Effector CD4-positive, alpha-beta T cell (primary cell): ENCODE measurements at regions not wholly inside any gene's neighbourhood (a gene's known extent, or its start where the extent isn't known, plus 50 kb on each side); places are given as distances from the start of the nearest gene placed in this dataset.
"Not testable (repeated sequence)": the region's sequence is repeated elsewhere in the genome, so short reads cannot be mapped to it uniquely, and the experiment has no call there.

Experiments
- DNase-seq: peaks from one replicate; pipeline ENCODE4 v3.0.0-alpha.2; 2020

GRCh38 chr13:107643615-107644014 is 571.7 kb downstream of the LIG4 start:
- no peak for DNase-seq

- no peak for DNase-seq
Measured at GRCh38 chr13:107642831-107643230, 572.5 kb downstream of the LIG4 start.

- DNase-seq: no peak
Measured at GRCh38 chr13:107641574-107641973, 573.8 kb downstream of the LIG4 start.

- DNase-seq: no peak
Measured at GRCh38 chr13:107625648-107626047, 589.7 kb downstream of the LIG4 start.

- DNase-seq: no peak
Measured at GRCh38 chr13:107617527-107617926, 597.8 kb downstream of the LIG4 start.

- DNase-seq: no peak
Measured at GRCh38 chr13:107612376-107612775, 603.0 kb downstream of the LIG4 start.

- no peak for DNase-seq
Measured at GRCh38 chr13:107608736-107609135, 606.6 kb downstream of the LIG4 start.

- no peak for DNase-seq
Measured at GRCh38 chr13:107600971-107601370, 614.4 kb downstream of the LIG4 start.

GRCh38 chr13:107596306-107596705 is 619.0 kb downstream of the LIG4 start:
- DNase-seq: not testable (repeated sequence)

- no peak for DNase-seq
Measured at GRCh38 chr13:107590556-107590955, 624.8 kb downstream of the LIG4 start.

GRCh38 chr13:107587681-107588080 is 627.7 kb downstream of the LIG4 start:
- no peak for DNase-seq

GRCh38 chr13:107586216-107586615 is 629.1 kb downstream of the LIG4 start:
- no peak for DNase-seq

- no peak for DNase-seq
Measured at GRCh38 chr13:107585469-107586180, 629.7 kb downstream of the LIG4 start.

GRCh38 chr13:107582171-107582570 is 633.2 kb downstream of the LIG4 start:
- no peak for DNase-seq

- DNase-seq: no peak
Measured at GRCh38 chr13:107580741-107581412, 634.5 kb downstream of the LIG4 start.

- DNase-seq: no peak
Measured at GRCh38 chr13:107576430-107576829, 638.9 kb downstream of the LIG4 start.

- no peak for DNase-seq
Measured at GRCh38 chr13:107574517-107575210, 640.7 kb downstream of the LIG4 start.

GRCh38 chr13:107573184-107573583 is 642.2 kb downstream of the LIG4 start:
- no peak for DNase-seq

- no peak for DNase-seq
Measured at GRCh38 chr13:107572156-107572555, 643.2 kb downstream of the LIG4 start.

- DNase-seq: no peak
Measured at GRCh38 chr13:107568181-107568580, 647.2 kb downstream of the LIG4 start.

GRCh38 chr13:107563099-107563925 is 652.0 kb downstream of the LIG4 start:
- no peak for DNase-seq

- no peak for DNase-seq
Measured at GRCh38 chr13:107562203-107562602, 653.1 kb downstream of the LIG4 start.

- DNase-seq: no peak
Measured at GRCh38 chr13:107554460-107554859, 660.9 kb downstream of the LIG4 start.
